Tibial nerve (tissue), 4 donors: ENCODE measurements at regions not wholly inside any gene's neighbourhood (a gene's known extent, or its start where the extent isn't known, plus 50 kb on each side); places are given as distances from the start of the nearest gene placed in this dataset.

ENCODE experiments used
- CTCF ChIP-seq, 5 experiments: fragments of 200-600 bp in 3 of 5; fragments of 450-650 bp in 2 of 5; sonication (generic) in 3 of 5; IDR thresholded peaks; one replicate each; pipeline ENCODE4 v1.5.1; 2016 to 2019; ENCODE audit warnings: antibody characterized with exemption in 5 of 5, mild to moderate bottlenecking in 3 of 5, moderate library complexity in 2 of 5
- EP300 ChIP-seq, 2 donors: sonication (generic); formaldehyde crosslinking; IDR thresholded peaks; one replicate each; pipeline ENCODE4 v1.6.1; 2017; ENCODE audit warnings: antibody characterized with exemption in 2 of 2, mild to moderate bottlenecking in 1 of 2
- POLR2A ChIP-seq, 2 donors: fragments of 450-650 bp; IDR thresholded peaks; one replicate each; pipeline ENCODE4 v1.6.1; 2017; ENCODE audit warnings: antibody characterized with exemption in 2 of 2, mild to moderate bottlenecking in 2 of 2, moderate library complexity in 2 of 2

GRCh38 chr1:22250724-22251123, 107.8 kb upstream of the WNT4 start:
- no peak for TF ChIP-seq CTCF (IDR thresholded peaks at IDR 0.05)
- TF ChIP-seq POLR2A (IDR thresholded peaks at IDR 0.05) = no peak
- TF ChIP-seq EP300 (IDR thresholded peaks at IDR 0.05) = no peak
